DND-41 (cell line): ENCODE measurements at regions not wholly inside any gene's neighbourhood (a gene's known extent, or its start where the extent isn't known, plus 50 kb on each side); places are given as distances from the start of the nearest gene placed in this dataset.
"Not testable (repeated sequence)": the region's sequence is repeated elsewhere in the genome, so short reads cannot be mapped to it uniquely, and the experiment has no call there.

Source experiments
- ATAC-seq: fragments of 200-7000 bp; cut with Tn5 transposase; 3 replicates; pipeline ENCODE4 v1.9.1; 2021; ENCODE audit warnings: low read depth; ENCODE audit not compliant: insufficient read depth
- DNase-seq: peaks from one replicate; pipeline ENCODE4 v3.0.0-alpha.2; 2020
- H2AFZ ChIP-seq: 2 replicates; pipeline ENCODE4 v1.6.0; 2012; ENCODE audit warnings: low read depth, low read length
- H3K27ac ChIP-seq: 2 replicates; pipeline ENCODE4 v1.5.1; 2012; ENCODE audit warnings: low read length, inconsistent platforms
- H3K27me3 ChIP-seq: fragments of 200-600 bp; sonication (generic); 2 replicates; pipeline ENCODE4 v1.6.0; 2012; ENCODE audit warnings: low read length, mild to moderate bottlenecking, inconsistent platforms; ENCODE audit not compliant: insufficient read depth, poor library complexity
- H3K36me3 ChIP-seq: 2 replicates; pipeline ENCODE4 v1.5.1; 2012; ENCODE audit warnings: low read length, inconsistent platforms; ENCODE audit not compliant: insufficient read depth
- H3K4me1 ChIP-seq: 2 replicates; pipeline ENCODE4 v1.5.1; 2012; ENCODE audit warnings: mild to moderate bottlenecking, low read length; ENCODE audit not compliant: insufficient read depth
- H3K4me2 ChIP-seq: 2 replicates; pipeline ENCODE4 v1.6.0; 2012; ENCODE audit warnings: mild to moderate bottlenecking, moderate library complexity, low read length, inconsistent platforms; ENCODE audit not compliant: insufficient read depth
- H3K4me3 ChIP-seq, 2 experiments: fragments of 200-600 bp in 1 of 2; shearing (Covaris generic) in 1 of 2; 2 replicates each; pipeline ENCODE4 v1.5.1; 2012 to 2016; ENCODE audit warnings: inconsistent platforms in 2 of 2, low read length in 2 of 2, mild to moderate bottlenecking in 2 of 2, low read depth in 1 of 2, moderate library complexity in 1 of 2
- H3K79me2 ChIP-seq: 2 replicates; pipeline ENCODE4 v1.6.0; 2012; ENCODE audit warnings: low read length, inconsistent platforms; ENCODE audit not compliant: insufficient read depth
- H3K9ac ChIP-seq: 2 replicates; pipeline ENCODE4 v1.6.0; 2012; ENCODE audit warnings: low read depth, mild to moderate bottlenecking, inconsistent platforms, low read length, moderate library complexity
- H3K9me3 ChIP-seq: 2 replicates; pipeline ENCODE4 v1.5.1; 2012; ENCODE audit warnings: low read length, moderate library complexity, mild to moderate bottlenecking, inconsistent platforms; ENCODE audit not compliant: insufficient read depth, severe bottlenecking
- H4K20me1 ChIP-seq: 2 replicates; pipeline ENCODE4 v1.6.0; 2012; ENCODE audit warnings: low read length; ENCODE audit not compliant: insufficient read depth
- EZH2 ChIP-seq: IDR thresholded peaks from 3 replicates; pipeline ENCODE4 v1.6.1; 2012; ENCODE audit warnings: borderline replicate concordance, low read depth, mild to moderate bottlenecking, moderate library complexity, low read length, inconsistent platforms; ENCODE audit not compliant: severe bottlenecking
- TF ChIP-seq, protein P1 (sequence below): IDR thresholded peaks from 2 replicates; pipeline ENCODE4 v1.5.1; 2012; ENCODE audit warnings: borderline replicate concordance, low read length, moderate library complexity, mild to moderate bottlenecking; ENCODE audit not compliant: poor library complexity, severe bottlenecking; ENCODE audit errors: extremely low read depth

- Histone ChIP-seq H2AFZ (no peak overlapping the region), H3K4me2 (no peak overlapping the region), H3K27ac (no peak overlapping the region), H3K4me3 (no peak overlapping the region), H3K36me3 (no peaks in the 10 kb centered on the region), H3K27me3 (no peaks in the 10 kb centered on the region), H4K20me1 (no peaks in the 10 kb centered on the region), H3K9ac (no peak overlapping the region), H3K79me2 (no peaks in the 10 kb centered on the region), H3K9me3 (peaks cover 2% of the 10 kb centered on the region), H3K4me1 (no peaks in the 10 kb centered on the region)
- no peak for ATAC-seq
- no peak for DNase-seq
- TF ChIP-seq EZH2, result no peak
- TF ChIP-seq, protein P1, sequence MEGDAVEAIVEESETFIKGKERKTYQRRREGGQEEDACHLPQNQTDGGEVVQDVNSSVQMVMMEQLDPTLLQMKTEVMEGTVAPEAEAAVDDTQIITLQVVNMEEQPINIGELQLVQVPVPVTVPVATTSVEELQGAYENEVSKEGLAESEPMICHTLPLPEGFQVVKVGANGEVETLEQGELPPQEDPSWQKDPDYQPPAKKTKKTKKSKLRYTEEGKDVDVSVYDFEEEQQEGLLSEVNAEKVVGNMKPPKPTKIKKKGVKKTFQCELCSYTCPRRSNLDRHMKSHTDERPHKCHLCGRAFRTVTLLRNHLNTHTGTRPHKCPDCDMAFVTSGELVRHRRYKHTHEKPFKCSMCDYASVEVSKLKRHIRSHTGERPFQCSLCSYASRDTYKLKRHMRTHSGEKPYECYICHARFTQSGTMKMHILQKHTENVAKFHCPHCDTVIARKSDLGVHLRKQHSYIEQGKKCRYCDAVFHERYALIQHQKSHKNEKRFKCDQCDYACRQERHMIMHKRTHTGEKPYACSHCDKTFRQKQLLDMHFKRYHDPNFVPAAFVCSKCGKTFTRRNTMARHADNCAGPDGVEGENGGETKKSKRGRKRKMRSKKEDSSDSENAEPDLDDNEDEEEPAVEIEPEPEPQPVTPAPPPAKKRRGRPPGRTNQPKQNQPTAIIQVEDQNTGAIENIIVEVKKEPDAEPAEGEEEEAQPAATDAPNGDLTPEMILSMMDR, result no peak
These were observed 245.2 kb upstream of the SPHKAP start for GRCh38 chr2:228426502-228427216.

DNA sequence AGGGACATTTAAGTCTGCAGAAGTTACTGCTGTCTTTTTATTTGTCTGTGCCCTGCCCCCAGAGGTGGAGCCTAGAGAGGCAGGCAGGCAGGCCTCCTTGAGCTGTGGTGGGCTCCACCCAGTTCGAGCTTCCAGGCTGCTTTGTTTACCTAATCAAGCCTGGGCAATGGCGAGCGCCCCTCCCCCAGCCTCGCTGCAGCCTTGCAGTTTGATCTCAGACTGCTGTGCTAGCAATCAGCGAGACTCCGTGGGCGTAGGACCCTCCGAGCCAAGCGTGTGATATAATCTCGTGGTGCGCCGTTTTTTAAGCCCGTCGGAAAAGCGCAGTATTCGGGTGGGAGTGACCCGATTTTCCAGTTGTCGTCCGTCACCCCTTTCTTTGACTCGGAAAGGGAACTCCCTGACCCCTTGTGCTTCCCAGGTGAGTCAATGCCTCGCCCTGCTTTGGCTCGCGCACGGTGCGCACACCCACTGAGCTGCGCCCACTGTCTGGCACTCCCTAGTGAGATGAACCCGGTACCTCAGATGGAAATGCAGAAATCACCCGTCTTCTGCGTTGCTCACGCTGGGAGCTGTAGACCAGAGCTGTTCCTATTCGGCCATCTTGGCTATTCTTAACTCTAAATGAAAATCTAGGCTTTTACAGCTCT, 244.0 kb upstream of the SPHKAP start:
- ATAC-seq, H4K20me1 ChIP-seq, H2AFZ ChIP-seq, H3K27ac ChIP-seq, H3K27me3 ChIP-seq, H3K9ac ChIP-seq, DNase-seq, H3K9me3 ChIP-seq, H3K36me3 ChIP-seq, H3K4me3 ChIP-seq, H3K4me1 ChIP-seq, H3K79me2 ChIP-seq, H3K4me2 ChIP-seq: not testable (repeated sequence)

GRCh38 chr2:228417956-228418355, 236.5 kb upstream of the SPHKAP start:
- Histone ChIP-seq H3K4me2 (no peak overlapping the region), H3K9ac (no peak overlapping the region), H3K36me3 (no peaks in the 10 kb centered on the region), H3K4me1 (no peaks in the 10 kb centered on the region), H3K4me3 (no peak overlapping the region), H3K79me2 (no peaks in the 10 kb centered on the region), H2AFZ (no peak overlapping the region), H3K9me3 (no peaks in the 10 kb centered on the region), H3K27ac (no peak overlapping the region), H4K20me1 (no peaks in the 10 kb centered on the region), H3K27me3 (no peaks in the 10 kb centered on the region)
- ATAC-seq, result no peak
- DNase-seq, result no peak
- no peak for TF ChIP-seq EZH2
- TF ChIP-seq, protein P1, result no peak

DNA sequence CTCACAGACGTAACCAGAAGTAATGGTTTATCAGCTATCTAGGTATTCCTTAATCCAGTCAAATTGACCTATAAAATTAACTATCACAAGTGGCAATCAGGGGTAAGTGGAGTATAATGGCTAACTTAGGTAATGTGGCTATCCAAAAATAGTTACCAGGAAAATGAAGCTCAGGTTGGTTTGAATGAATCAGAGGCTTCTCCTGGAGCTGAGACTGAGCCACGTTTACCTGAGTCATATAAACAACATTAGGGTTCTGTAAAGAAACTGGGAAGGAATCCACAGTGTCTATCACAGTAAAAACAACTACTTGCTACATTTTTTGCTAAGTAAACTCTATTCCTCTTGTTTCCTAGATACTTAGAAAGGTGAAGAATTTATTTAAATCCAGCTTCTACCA, 236.0 kb upstream of the SPHKAP start:
- ATAC-seq (no peak), DNase-seq (no peak)
- H3K4me2 ChIP-seq, result no peak overlapping the region
- H3K4me1 ChIP-seq, result no peaks in the 10 kb centered on the region
- no peaks in the 10 kb centered on the region for H3K9me3 ChIP-seq
- no peak overlapping the region for H3K4me3 ChIP-seq
- H3K9ac ChIP-seq, result no peak overlapping the region
- H3K27me3 ChIP-seq, result no peaks in the 10 kb centered on the region
- H4K20me1 ChIP-seq, result no peaks in the 10 kb centered on the region
- H3K36me3 ChIP-seq, result no peaks in the 10 kb centered on the region
- TF ChIP-seq EZH2, result no peak
- TF ChIP-seq, protein P1, result no peak
- no peaks in the 10 kb centered on the region for H3K79me2 ChIP-seq
- H3K27ac ChIP-seq, result no peak overlapping the region
- no peak overlapping the region for H2AFZ ChIP-seq
